ENCODE measurements at regions not wholly inside any gene's neighbourhood (a gene's known extent, or its start where the extent isn't known, plus 50 kb on each side); places are given as distances from the start of the nearest gene placed in this dataset.

DNA sequence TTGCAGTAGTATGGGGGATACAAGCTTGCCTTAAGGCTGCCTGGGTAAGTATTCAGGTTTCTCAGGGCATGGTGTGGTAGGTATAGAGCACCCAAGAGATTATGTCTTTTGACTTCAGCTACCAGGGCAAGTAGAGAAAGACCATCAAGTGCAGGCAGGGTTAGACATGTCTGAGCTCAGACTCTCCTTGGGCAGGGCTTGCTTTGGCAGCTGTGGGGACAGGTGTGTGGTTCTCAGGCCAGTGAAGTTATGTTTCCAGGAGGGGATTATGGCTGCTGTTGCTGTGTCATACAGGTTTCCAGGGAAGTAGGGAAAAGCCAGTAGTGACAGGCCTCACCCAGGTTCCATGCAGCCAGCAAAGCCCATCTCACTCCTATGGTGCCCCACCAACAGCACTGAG is 1040.4 kb downstream of the FLRT2 start:
- no peaks in the 10 kb centered on the region for H3K4me1 ChIP-seq
- DNase-seq = no peak
- no peak overlapping the region for H3K4me3 ChIP-seq
- H3K27me3 ChIP-seq (ENCODE audit: low read depth) = no peaks in the 10 kb centered on the region
- no peaks in the 10 kb centered on the region for H3K36me3 ChIP-seq
- no peak overlapping the region for H3K27ac ChIP-seq (replicated peaks)
- TF ChIP-seq, protein P1, sequence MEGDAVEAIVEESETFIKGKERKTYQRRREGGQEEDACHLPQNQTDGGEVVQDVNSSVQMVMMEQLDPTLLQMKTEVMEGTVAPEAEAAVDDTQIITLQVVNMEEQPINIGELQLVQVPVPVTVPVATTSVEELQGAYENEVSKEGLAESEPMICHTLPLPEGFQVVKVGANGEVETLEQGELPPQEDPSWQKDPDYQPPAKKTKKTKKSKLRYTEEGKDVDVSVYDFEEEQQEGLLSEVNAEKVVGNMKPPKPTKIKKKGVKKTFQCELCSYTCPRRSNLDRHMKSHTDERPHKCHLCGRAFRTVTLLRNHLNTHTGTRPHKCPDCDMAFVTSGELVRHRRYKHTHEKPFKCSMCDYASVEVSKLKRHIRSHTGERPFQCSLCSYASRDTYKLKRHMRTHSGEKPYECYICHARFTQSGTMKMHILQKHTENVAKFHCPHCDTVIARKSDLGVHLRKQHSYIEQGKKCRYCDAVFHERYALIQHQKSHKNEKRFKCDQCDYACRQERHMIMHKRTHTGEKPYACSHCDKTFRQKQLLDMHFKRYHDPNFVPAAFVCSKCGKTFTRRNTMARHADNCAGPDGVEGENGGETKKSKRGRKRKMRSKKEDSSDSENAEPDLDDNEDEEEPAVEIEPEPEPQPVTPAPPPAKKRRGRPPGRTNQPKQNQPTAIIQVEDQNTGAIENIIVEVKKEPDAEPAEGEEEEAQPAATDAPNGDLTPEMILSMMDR (IDR thresholded peaks at IDR 0.05; ENCODE audit: borderline replicate concordance) = no peak
- intact Hi-C loops (cut with micrococcal nuclease) = no loop called here
- H3K9me3 ChIP-seq (replicated peaks) = peaks cover 47% of the 10 kb centered on the region

DNA sequence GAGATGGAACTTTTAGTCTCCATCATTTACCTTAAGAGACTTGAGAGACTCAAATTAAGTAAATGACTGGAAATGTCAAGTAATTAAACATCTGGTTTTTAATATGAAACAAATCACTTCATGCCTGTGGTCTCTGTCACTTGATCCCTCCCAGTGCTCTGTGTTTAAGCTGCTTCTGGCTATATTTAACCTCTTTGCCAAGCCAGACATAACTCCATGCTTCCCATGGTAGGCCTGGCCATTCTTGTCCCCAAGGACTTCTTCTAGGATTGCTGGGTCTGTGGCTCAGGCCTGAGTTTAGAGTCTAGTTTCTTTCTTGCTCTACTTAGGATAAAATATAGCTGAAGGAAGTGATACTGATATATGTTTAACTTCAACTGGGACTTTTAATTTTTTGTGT is 1013.6 kb downstream of the FLRT2 start:
- no peaks in the 10 kb centered on the region for H3K36me3 ChIP-seq
- TF ChIP-seq, protein P1 (IDR thresholded peaks at IDR 0.05; ENCODE audit: borderline replicate concordance) = no peak
- H3K4me1 ChIP-seq = no peaks in the 10 kb centered on the region
- H3K9me3 ChIP-seq (replicated peaks) = no peaks in the 10 kb centered on the region
- intact Hi-C loops (cut with micrococcal nuclease) = no loop called here
- H3K4me3 ChIP-seq = no peak overlapping the region
- DNase-seq = no peak
- no peaks in the 10 kb centered on the region for H3K27me3 ChIP-seq (ENCODE audit: low read depth)
- no peak overlapping the region for H3K27ac ChIP-seq (replicated peaks)

DNA sequence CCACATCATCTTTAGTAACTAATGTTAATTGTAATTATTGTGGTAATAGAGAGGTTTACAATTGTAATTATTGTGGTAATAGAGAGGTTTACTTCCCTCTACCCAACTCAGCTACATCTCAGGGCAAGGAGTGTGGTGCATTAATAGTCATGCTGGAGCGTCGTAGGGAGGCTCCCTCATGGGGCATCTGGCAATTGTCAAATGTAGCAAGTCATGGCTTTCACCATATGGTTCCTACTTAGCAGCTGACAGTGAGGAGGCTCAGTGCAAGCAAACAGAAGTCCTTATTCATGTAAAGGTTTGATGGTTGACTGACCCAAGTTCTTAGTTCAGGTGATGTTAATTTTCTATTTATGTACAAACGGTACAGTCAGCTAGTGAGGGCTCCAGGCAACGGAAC is 1012.0 kb downstream of the FLRT2 start:
- Histone ChIP-seq H3K9me3 (replicated peaks) (no peaks in the 10 kb centered on the region), H3K4me1 (no peaks in the 10 kb centered on the region), H3K27ac (replicated peaks) (no peak overlapping the region), H3K36me3 (no peaks in the 10 kb centered on the region), H3K4me3 (no peak overlapping the region), H3K27me3 (ENCODE audit: low read depth) (no peaks in the 10 kb centered on the region)
- DNase-seq = no peak
- TF ChIP-seq, protein P1 (IDR thresholded peaks at IDR 0.05; ENCODE audit: borderline replicate concordance) = no peak
- intact Hi-C loops (cut with micrococcal nuclease) = no loop called here

DNA sequence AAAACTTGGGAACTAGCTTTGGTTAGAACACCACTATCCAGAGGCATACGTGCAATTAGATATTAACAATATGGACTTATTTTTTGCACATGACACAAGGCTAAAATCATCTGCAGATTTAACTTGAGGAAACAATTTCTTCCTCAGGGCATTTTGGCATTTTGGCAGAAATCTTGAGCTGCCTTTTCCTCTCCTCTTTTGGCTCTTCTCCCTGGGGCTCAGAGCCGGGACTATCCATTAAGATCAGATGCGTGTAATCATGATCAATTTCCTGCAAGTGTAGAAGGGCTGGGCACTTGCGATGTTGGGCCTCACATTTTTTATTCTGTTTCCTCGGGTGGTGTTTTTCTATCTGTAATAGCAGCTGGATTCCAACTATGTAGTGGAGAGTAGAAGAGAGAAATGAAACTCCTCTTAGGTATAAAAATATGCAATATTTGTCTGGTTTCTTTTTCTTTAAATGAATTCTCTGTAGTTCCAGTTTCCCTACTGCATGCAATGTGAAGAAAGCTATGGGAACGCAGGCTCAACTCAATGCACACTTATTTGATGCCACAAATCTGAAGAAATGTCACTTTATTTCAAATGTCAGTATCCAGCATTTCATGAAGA is 1010.8 kb downstream of the FLRT2 start:
- DNase-seq = no peak
- TF ChIP-seq, protein P1 (IDR thresholded peaks at IDR 0.05; ENCODE audit: borderline replicate concordance) = no peak
- Histone ChIP-seq H3K36me3 (no peaks in the 10 kb centered on the region), H3K4me1 (no peaks in the 10 kb centered on the region), H3K27me3 (ENCODE audit: low read depth) (no peaks in the 10 kb centered on the region), H3K27ac (replicated peaks) (no peak overlapping the region), H3K4me3 (no peak overlapping the region), H3K9me3 (replicated peaks) (no peaks in the 10 kb centered on the region)
- intact Hi-C loops (cut with micrococcal nuclease) = no loop called here

DNA sequence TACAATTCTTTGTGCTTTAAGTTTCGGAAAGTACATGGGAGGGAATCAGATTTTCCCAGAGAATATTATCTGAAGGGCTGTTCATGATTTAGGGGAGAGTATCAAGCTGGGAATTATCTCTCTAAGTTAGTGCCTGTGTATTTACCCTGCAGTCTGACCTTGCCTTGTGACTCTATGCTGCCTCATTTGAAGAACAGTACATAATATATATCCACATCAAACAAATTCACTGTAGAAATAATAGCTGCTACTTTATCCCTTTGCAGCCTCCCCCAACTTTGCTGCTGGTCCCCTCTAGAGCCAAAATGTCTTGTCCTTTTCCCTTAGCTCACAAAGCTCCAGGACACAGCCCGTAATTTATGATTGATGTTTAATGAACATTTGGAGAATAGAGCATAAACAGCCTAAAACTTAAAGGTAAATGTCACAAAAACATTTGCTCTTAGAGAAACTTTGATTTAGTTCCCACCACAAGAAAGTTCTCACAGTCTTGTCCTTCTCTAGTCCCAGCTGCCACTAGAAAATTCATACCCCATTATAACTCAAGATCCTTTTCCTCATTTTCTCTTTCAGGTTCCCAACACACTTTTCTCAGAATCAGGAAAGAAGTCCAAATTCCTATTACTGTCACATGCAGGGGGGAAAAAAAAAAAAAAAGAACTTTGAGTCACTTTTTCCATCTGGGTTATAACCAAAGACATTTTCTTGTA is 1009.6 kb downstream of the FLRT2 start:
- H3K4me1 ChIP-seq = no peaks in the 10 kb centered on the region
- no peak overlapping the region for H3K27ac ChIP-seq (replicated peaks)
- intact Hi-C loops (cut with micrococcal nuclease) = no loop called here
- no peak for DNase-seq
- no peaks in the 10 kb centered on the region for H3K27me3 ChIP-seq (ENCODE audit: low read depth)
- no peak overlapping the region for H3K4me3 ChIP-seq
- TF ChIP-seq, protein P1 (IDR thresholded peaks at IDR 0.05; ENCODE audit: borderline replicate concordance) = no peak
- H3K9me3 ChIP-seq (replicated peaks) = no peaks in the 10 kb centered on the region
- no peaks in the 10 kb centered on the region for H3K36me3 ChIP-seq
